Keratinocyte (primary cell): ENCODE measurements at regions not wholly inside any gene's neighbourhood (a gene's known extent, or its start where the extent isn't known, plus 50 kb on each side); places are given as distances from the start of the nearest gene placed in this dataset.

Source experiments
- DNase-seq: peaks from one replicate; pipeline ENCODE4 v3.0.0-alpha.2; 2011; ENCODE audit warnings: low read depth, missing footprints, low spot score
- FAIRE-seq: peaks from 2 replicates; lab custom pipeline; 2011; peaks lifted over from hg19 to GRCh38; lab: Jason Lieb, UNC
- H2AFZ ChIP-seq: 2 replicates; pipeline ENCODE4 v1.6.0; 2012; ENCODE audit warnings: low read length, control low read depth, inconsistent platforms; ENCODE audit not compliant: control insufficient read depth
- H3K27ac ChIP-seq: 2 replicates; pipeline ENCODE4 v1.5.1; 2011; ENCODE audit warnings: low read length; ENCODE audit not compliant: control insufficient read depth, insufficient read depth
- H3K27me3 ChIP-seq: 3 replicates; pipeline ENCODE4 v1.6.0; 2011; ENCODE audit warnings: low read length; ENCODE audit not compliant: control insufficient read depth, insufficient read depth; ENCODE audit errors: extremely low read depth
- H3K36me3 ChIP-seq, 2 experiments: 2 replicates in 1 of 2; 3 replicates in 1 of 2; pipeline ENCODE4 v1.5.1; 2011; ENCODE audit warnings: low read length in 2 of 2, mild to moderate bottlenecking in 1 of 2; ENCODE audit not compliant: control insufficient read depth in 2 of 2, insufficient read depth in 2 of 2; ENCODE audit errors: extremely low read depth in 1 of 2
- H3K4me1 ChIP-seq: 3 replicates; pipeline ENCODE4 v1.5.1; 2011; ENCODE audit warnings: low read length; ENCODE audit not compliant: control insufficient read depth, insufficient read depth; ENCODE audit errors: extremely low read depth
- H3K4me2 ChIP-seq: 3 replicates; pipeline ENCODE4 v1.6.0; 2011; ENCODE audit warnings: low read depth, low read length; ENCODE audit not compliant: control insufficient read depth, insufficient read depth; ENCODE audit errors: extremely low read depth
- H3K4me3 ChIP-seq, 3 experiments: fragments of 200-600 bp in 1 of 3; sonication (generic) in 1 of 3; 2 replicates in 2 of 3; 3 replicates in 1 of 3; pipeline ENCODE4 v1.5.1; 2011 to 2016; ENCODE audit warnings: low read length in 3 of 3, mild to moderate bottlenecking in 3 of 3, control low read depth in 2 of 3, inconsistent platforms in 1 of 3, low read depth in 1 of 3, mixed read lengths in 1 of 3, mixed run types in 1 of 3, moderate library complexity in 1 of 3; ENCODE audit not compliant: control insufficient read depth in 2 of 3, insufficient read depth in 2 of 3; ENCODE audit errors: extremely low read depth in 1 of 3
- H3K79me2 ChIP-seq: 2 replicates; pipeline ENCODE4 v1.6.0; 2012; ENCODE audit warnings: low read length; ENCODE audit not compliant: control insufficient read depth, insufficient read depth
- H3K9ac ChIP-seq: 3 replicates; pipeline ENCODE4 v1.6.0; 2011; ENCODE audit warnings: low read length; ENCODE audit not compliant: control insufficient read depth, insufficient read depth; ENCODE audit errors: extremely low read depth
- H3K9me1 ChIP-seq: 3 replicates; pipeline ENCODE4 v1.6.0; 2011; ENCODE audit warnings: low read length; ENCODE audit not compliant: control insufficient read depth, insufficient read depth; ENCODE audit errors: extremely low read depth
- H3K9me3 ChIP-seq: 2 replicates; pipeline ENCODE4 v1.5.1; 2012; ENCODE audit warnings: low read depth, low read length; ENCODE audit not compliant: control insufficient read depth
- H4K20me1 ChIP-seq: 3 replicates; pipeline ENCODE4 v1.6.0; 2011; ENCODE audit warnings: low read length; ENCODE audit not compliant: control insufficient read depth, insufficient read depth; ENCODE audit errors: extremely low read depth
- CTCF ChIP-seq, 3 experiments: IDR thresholded peaks in 1 of 3; conservative IDR thresholded peaks in 1 of 3; optimal IDR thresholded peaks in 1 of 3; 2 replicates in 2 of 3; 3 replicates in 1 of 3; pipeline versions ENCODE3 to v1.5.1; 2011; ENCODE audit warnings: low read length in 3 of 3, mild to moderate bottlenecking in 3 of 3, moderate library complexity in 2 of 3, control low read depth in 1 of 3, inconsistent platforms in 1 of 3; ENCODE audit not compliant: insufficient read depth in 2 of 3; ENCODE audit errors: extremely low read depth in 1 of 3
- EZH2 ChIP-seq: IDR thresholded peaks from one replicate; pipeline ENCODE4 v1.6.1; 2012; ENCODE audit warnings: inconsistent platforms, mild to moderate bottlenecking, low read length, moderate library complexity
- dilution Hi-C: fragments of 300-500 bp; cut with MboI; formaldehyde crosslinking; loops from one replicate; pipeline ENCODE4 v1.7.0; 2020; ENCODE audit warnings: low sequenced_read_pairs; ENCODE audit not compliant: extremely low pct_ligation_motif_present

GRCh38 chr13:106183410-106184065 is 351.9 kb downstream of the EFNB2 start:
- Histone ChIP-seq H4K20me1 (no peaks in the 10 kb centered on the region), H3K9ac (no peak overlapping the region), H2AFZ (no peak overlapping the region), H3K9me1 (no peaks in the 10 kb centered on the region), H3K27me3 (no peaks in the 10 kb centered on the region), H3K27ac (no peak overlapping the region), H3K36me3 (no peaks in the 10 kb centered on the region), H3K9me3 (peaks cover 4% of the 10 kb centered on the region), H3K79me2 (no peaks in the 10 kb centered on the region), H3K4me2 (no peak overlapping the region), H3K4me1 (peaks cover 11% of the 10 kb centered on the region), H3K4me3 (no peak overlapping the region)
- FAIRE-seq (no peak), DNase-seq (no peak)
- dilution Hi-C loops, result no loop called here
- TF ChIP-seq EZH2, result no peak
- TF ChIP-seq CTCF (optimal IDR thresholded peaks at IDR 0.05 in 1 of 3, IDR thresholded peaks at IDR 0.05 in 1 of 3, conservative IDR thresholded peaks at IDR 0.05 in 1 of 3; ENCODE audit: extremely low read depth in 1 of 3, insufficient read depth in 2 of 3, low read length in 3 of 3), result no peak

GRCh38 chr13:106182404-106182803 is 353.1 kb downstream of the EFNB2 start:
- peak overlapping the region; percentile 70 for H2AFZ ChIP-seq
- no peak overlapping the region for H3K27ac ChIP-seq
- H4K20me1 ChIP-seq, result no peaks in the 10 kb centered on the region
- dilution Hi-C loops, result no loop called here
- no peak for TF ChIP-seq CTCF (optimal IDR thresholded peaks at IDR 0.05 in 1 of 3, IDR thresholded peaks at IDR 0.05 in 1 of 3, conservative IDR thresholded peaks at IDR 0.05 in 1 of 3; ENCODE audit: extremely low read depth in 1 of 3, insufficient read depth in 2 of 3, low read length in 3 of 3)
- no peak for TF ChIP-seq EZH2
- no peaks in the 10 kb centered on the region for H3K27me3 ChIP-seq
- H3K36me3 ChIP-seq, result no peaks in the 10 kb centered on the region
- no peaks in the 10 kb centered on the region for H3K9me1 ChIP-seq
- H3K9ac ChIP-seq, result no peak overlapping the region
- H3K4me2 ChIP-seq, result peak overlapping the region; percentile 58
- peaks cover 11% of the 10 kb centered on the region for H3K4me1 ChIP-seq
- no peak overlapping the region for H3K4me3 ChIP-seq
- FAIRE-seq (peak; percentile 97), DNase-seq (peak; percentile 13)
- H3K9me3 ChIP-seq, result peaks cover 4% of the 10 kb centered on the region
- H3K79me2 ChIP-seq, result no peaks in the 10 kb centered on the region
